HL-60 (cell line): ENCODE measurements at regions not wholly inside any gene's neighbourhood (a gene's known extent, or its start where the extent isn't known, plus 50 kb on each side); places are given as distances from the start of the nearest gene placed in this dataset.

Source experiments
- DNase-seq, 2 experiments: peaks; one replicate each; pipeline ENCODE4 v3.0.0-alpha.2; 2010 to 2020; ENCODE audit warnings: low read depth in 1 of 2, low spot score in 1 of 2
- H3K27ac ChIP-seq: fragments of 250-450 bp; sonication (Bioruptor Pico); replicated peaks from 2 replicates; pipeline ENCODE4 v1.5.1; 2020; ENCODE audit warnings: mild to moderate bottlenecking, moderate library complexity
- H3K27me3 ChIP-seq: fragments of 250-450 bp; sonication (Bioruptor Pico); 2 replicates; pipeline ENCODE4 v1.5.1; 2021; ENCODE audit warnings: mild to moderate bottlenecking, moderate library complexity; ENCODE audit not compliant: insufficient read depth, poor library complexity, severe bottlenecking
- H3K4me3 ChIP-seq: replicated peaks from 2 replicates; pipeline ENCODE4 v1.5.1; 2011; ENCODE audit warnings: mild to moderate bottlenecking, control low read depth, low read length; ENCODE audit not compliant: insufficient read depth
- GABPA ChIP-seq: IDR thresholded peaks from 2 replicates; pipeline ENCODE4 v1.6.1; 2012; ENCODE audit warnings: low read depth
- POLR2AphosphoS5 ChIP-seq: IDR thresholded peaks from 2 replicates; pipeline ENCODE4 v1.6.1; 2012; ENCODE audit warnings: low read depth
- REST ChIP-seq: IDR thresholded peaks from 2 replicates; pipeline ENCODE4 v1.6.1; 2012; ENCODE audit warnings: low read depth; ENCODE audit not compliant: insufficient replicate concordance
- SPI1 ChIP-seq: IDR thresholded peaks from 2 replicates; pipeline ENCODE4 v1.6.1; 2012; ENCODE audit warnings: low read depth, mild to moderate bottlenecking, borderline replicate concordance
- TF ChIP-seq, protein P1 (sequence below): IDR thresholded peaks from one replicate; pipeline ENCODE4 v1.5.1; 2011; ENCODE audit warnings: low read length, control low read depth, inconsistent platforms; ENCODE audit not compliant: insufficient read depth

DNA sequence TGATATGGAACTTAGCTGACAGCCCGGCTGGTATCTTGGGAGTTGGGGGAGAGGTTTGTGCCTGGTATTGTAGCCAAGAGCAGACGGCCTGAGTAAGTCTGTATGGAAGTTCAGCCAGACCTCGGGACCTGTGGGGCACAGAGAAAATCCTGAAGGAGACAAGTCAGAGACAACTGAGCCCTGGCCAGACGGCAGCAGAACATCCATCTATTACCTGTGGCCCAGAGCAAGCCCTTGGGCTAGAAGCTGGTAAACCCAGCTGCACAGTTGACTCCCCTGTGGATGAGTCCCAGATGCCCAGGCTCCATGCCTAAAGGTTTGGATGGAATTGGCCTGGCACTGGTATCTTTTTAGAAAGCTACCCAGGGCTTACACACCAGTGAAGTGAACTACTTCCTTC is 70.4 kb upstream of the DLG1 start:
- H3K4me3 ChIP-seq = no peak overlapping the region
- TF ChIP-seq REST = no peak
- TF ChIP-seq POLR2AphosphoS5 = no peak
- TF ChIP-seq, protein P1, sequence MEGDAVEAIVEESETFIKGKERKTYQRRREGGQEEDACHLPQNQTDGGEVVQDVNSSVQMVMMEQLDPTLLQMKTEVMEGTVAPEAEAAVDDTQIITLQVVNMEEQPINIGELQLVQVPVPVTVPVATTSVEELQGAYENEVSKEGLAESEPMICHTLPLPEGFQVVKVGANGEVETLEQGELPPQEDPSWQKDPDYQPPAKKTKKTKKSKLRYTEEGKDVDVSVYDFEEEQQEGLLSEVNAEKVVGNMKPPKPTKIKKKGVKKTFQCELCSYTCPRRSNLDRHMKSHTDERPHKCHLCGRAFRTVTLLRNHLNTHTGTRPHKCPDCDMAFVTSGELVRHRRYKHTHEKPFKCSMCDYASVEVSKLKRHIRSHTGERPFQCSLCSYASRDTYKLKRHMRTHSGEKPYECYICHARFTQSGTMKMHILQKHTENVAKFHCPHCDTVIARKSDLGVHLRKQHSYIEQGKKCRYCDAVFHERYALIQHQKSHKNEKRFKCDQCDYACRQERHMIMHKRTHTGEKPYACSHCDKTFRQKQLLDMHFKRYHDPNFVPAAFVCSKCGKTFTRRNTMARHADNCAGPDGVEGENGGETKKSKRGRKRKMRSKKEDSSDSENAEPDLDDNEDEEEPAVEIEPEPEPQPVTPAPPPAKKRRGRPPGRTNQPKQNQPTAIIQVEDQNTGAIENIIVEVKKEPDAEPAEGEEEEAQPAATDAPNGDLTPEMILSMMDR = no peak
- no peaks in the 10 kb centered on the region for H3K27me3 ChIP-seq
- DNase-seq = no peak
- no peak overlapping the region for H3K27ac ChIP-seq

GRCh38 chr3:197368330-197368729 is 69.9 kb upstream of the DLG1 start:
- H3K4me3 ChIP-seq = no peak overlapping the region
- DNase-seq = no peak
- no peaks in the 10 kb centered on the region for H3K27me3 ChIP-seq
- H3K27ac ChIP-seq = no peak overlapping the region
- TF ChIP-seq SPI1 = no peak
- TF ChIP-seq GABPA = no peak
- TF ChIP-seq POLR2AphosphoS5 = no peak

GRCh38 chr3:197367081-197367780 is 68.8 kb upstream of the DLG1 start:
- Histone ChIP-seq H3K27me3 (no peaks in the 10 kb centered on the region), H3K4me3 (no peak overlapping the region), H3K27ac (no peak overlapping the region)
- TF ChIP-seq POLR2AphosphoS5 (no peak), GABPA (no peak), SPI1 (no peak), REST (no peak)
- TF ChIP-seq, protein P1 = no peak
- DNase-seq = no peak

DNA sequence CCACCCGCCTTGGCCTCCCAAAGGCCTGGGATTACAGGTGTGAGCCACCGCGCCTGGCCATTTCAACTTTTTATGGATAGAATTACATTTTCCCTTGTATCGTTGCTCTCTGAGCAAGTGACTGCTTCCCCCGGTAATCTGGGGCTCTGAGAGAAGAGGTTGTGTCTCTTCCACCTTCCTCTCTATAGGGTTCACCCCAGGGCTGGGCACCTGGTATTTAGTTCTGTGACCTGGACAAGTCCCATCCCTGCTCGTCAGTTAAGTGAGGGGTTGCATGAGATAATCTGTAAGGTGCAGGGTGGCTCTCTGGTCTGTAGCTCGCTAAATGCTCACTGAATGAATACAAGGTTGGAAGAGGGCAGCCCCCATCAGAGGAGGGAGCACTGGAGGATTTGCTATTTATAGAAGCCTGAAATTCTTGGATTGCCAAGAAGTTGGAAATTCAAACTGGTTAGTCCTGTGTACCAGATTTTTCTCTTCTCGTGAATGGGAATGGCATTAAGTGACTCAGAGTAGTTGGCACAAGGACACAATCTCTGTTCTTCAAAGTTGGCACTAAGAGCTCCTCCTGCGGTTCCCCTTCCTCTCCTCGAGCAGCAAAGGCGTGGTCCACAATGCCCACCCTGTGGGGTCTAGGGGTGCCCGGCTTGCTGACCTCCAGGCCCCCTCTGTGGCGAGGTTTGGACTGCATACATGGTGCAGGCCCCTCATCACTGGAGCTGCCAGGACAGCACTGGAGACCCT is 68.1 kb upstream of the DLG1 start:
- TF ChIP-seq POLR2AphosphoS5 = no peak
- no peak for TF ChIP-seq SPI1
- no peak for TF ChIP-seq REST
- DNase-seq = no peak
- no peak overlapping the region for H3K27ac ChIP-seq

More for the DNA sequence above, 68.1 kb upstream of the DLG1 start:
- Histone ChIP-seq H3K4me3 (no peak overlapping the region), H3K27me3 (no peaks in the 10 kb centered on the region)
